ENCODE measurements at regions not wholly inside any gene's neighbourhood (a gene's known extent, or its start where the extent isn't known, plus 50 kb on each side); places are given as distances from the start of the nearest gene placed in this dataset.

- Histone ChIP-seq H3K9ac (ENCODE audit: low read length) (no peak overlapping the region), H3K4me3 (ENCODE audit: low read depth, low read length) (no peak overlapping the region), H2BK12ac (ENCODE audit: low read length) (no peak overlapping the region), H4K12ac (ENCODE audit: low read depth, low read length) (no peak overlapping the region), H3K4me2 (ENCODE audit: low read length) (no peak overlapping the region), H3K27me3 (ENCODE audit: insufficient read depth, low read length) (no peaks in the 10 kb centered on the region), H2BK5ac (ENCODE audit: low read depth, low read length, poor library complexity) (no peak overlapping the region), H3K4me1 (ENCODE audit: control insufficient read depth in 1 of 2, insufficient read depth in 2 of 2, low read length in 2 of 2) (peaks cover 0 to 4% of the 10 kb centered on the region in 2 experiments), H4K8ac (ENCODE audit: low read depth, low read length) (no peak overlapping the region), H4K91ac (ENCODE audit: low read depth, low read length) (no peak overlapping the region), H3K79me1 (ENCODE audit: low read length) (no peaks in the 10 kb centered on the region), H3K23ac (ENCODE audit: low read length) (no peak overlapping the region), H3K4ac (ENCODE audit: low read depth, low read length) (no peak overlapping the region), H2AFZ (ENCODE audit: insufficient read depth, low read length, poor library complexity) (no peak overlapping the region), H3K79me2 (ENCODE audit: control insufficient read depth, insufficient read depth, low read length, poor library complexity) (no peaks in the 10 kb centered on the region), H3K14ac (ENCODE audit: low read length) (no peak overlapping the region), H3K18ac (ENCODE audit: low read length) (no peak overlapping the region), H3K9me3 (ENCODE audit: insufficient read depth, low read depth, low read length) (no peaks in the 10 kb centered on the region), H2AK5ac (ENCODE audit: low read length) (no peak overlapping the region), H3K36me3 (ENCODE audit: control insufficient read depth in 1 of 2, insufficient read depth in 2 of 2, low read length in 2 of 2) (no peaks in the 10 kb centered on the region), H3K27ac (ENCODE audit: low read depth, low read length) (no peak overlapping the region), H2BK120ac (ENCODE audit: insufficient read depth, low read length, poor library complexity) (no peak overlapping the region)
- no peak for DNase-seq
- WGBS (ENCODE audit: extremely low coverage, insufficient coverage, insufficient read length) = no CpG with 5 or more reads among the region's 2 CpGs
Observed at GRCh38 chr2:193348055-193348454, 1153.3 kb upstream of the TMEFF2 start.

- Histone ChIP-seq H3K9ac (ENCODE audit: low read length) (no peak overlapping the region), H2AK5ac (ENCODE audit: low read length) (no peak overlapping the region), H3K4me2 (ENCODE audit: low read length) (no peak overlapping the region), H3K27me3 (ENCODE audit: insufficient read depth, low read length) (no peaks in the 10 kb centered on the region), H3K36me3 (ENCODE audit: control insufficient read depth in 1 of 2, insufficient read depth in 2 of 2, low read length in 2 of 2) (no peaks in the 10 kb centered on the region), H3K9me3 (ENCODE audit: insufficient read depth, low read depth, low read length) (no peaks in the 10 kb centered on the region), H2BK5ac (ENCODE audit: low read depth, low read length, poor library complexity) (no peak overlapping the region), H3K79me1 (ENCODE audit: low read length) (no peaks in the 10 kb centered on the region), H2BK12ac (ENCODE audit: low read length) (no peak overlapping the region), H3K4me1 (ENCODE audit: control insufficient read depth in 1 of 2, insufficient read depth in 2 of 2, low read length in 2 of 2) (no peaks in the 10 kb centered on the region), H3K4ac (ENCODE audit: low read depth, low read length) (no peak overlapping the region), H3K18ac (ENCODE audit: low read length) (no peak overlapping the region), H4K12ac (ENCODE audit: low read depth, low read length) (no peak overlapping the region), H2AFZ (ENCODE audit: insufficient read depth, low read length, poor library complexity) (no peak overlapping the region), H3K14ac (ENCODE audit: low read length) (no peak overlapping the region), H3K27ac (ENCODE audit: low read depth, low read length) (no peak overlapping the region), H3K4me3 (ENCODE audit: low read depth, low read length) (no peak overlapping the region), H3K79me2 (ENCODE audit: control insufficient read depth, insufficient read depth, low read length, poor library complexity) (no peaks in the 10 kb centered on the region), H4K91ac (ENCODE audit: low read depth, low read length) (no peak overlapping the region), H4K8ac (ENCODE audit: low read depth, low read length) (no peak overlapping the region), H3K23ac (ENCODE audit: low read length) (no peak overlapping the region), H2BK120ac (ENCODE audit: insufficient read depth, low read length, poor library complexity) (no peak overlapping the region)
- no CpG with 5 or more reads among the region's 1 CpG for WGBS (ENCODE audit: extremely low coverage, insufficient coverage, insufficient read length)
- DNase-seq = no peak
Observed at GRCh38 chr2:193336781-193337180, 1142.0 kb upstream of the TMEFF2 start.

GRCh38 chr2:193334401-193334800 lies 1139.7 kb upstream of the TMEFF2 start:
- no peak overlapping the region for H3K23ac ChIP-seq (ENCODE audit: low read length)
- H2BK12ac ChIP-seq (ENCODE audit: low read length) = no peak overlapping the region
- H3K27me3 ChIP-seq (ENCODE audit: insufficient read depth, low read length) = no peaks in the 10 kb centered on the region
- H3K4ac ChIP-seq (ENCODE audit: low read depth, low read length) = no peak overlapping the region
- H2AFZ ChIP-seq (ENCODE audit: insufficient read depth, low read length, poor library complexity) = no peak overlapping the region
- no peak overlapping the region for H4K12ac ChIP-seq (ENCODE audit: low read depth, low read length)
- no peak overlapping the region for H3K18ac ChIP-seq (ENCODE audit: low read length)
- H3K4me1 ChIP-seq (ENCODE audit: control insufficient read depth in 1 of 2, insufficient read depth in 2 of 2, low read length in 2 of 2) = no peaks in the 10 kb centered on the region
- no peaks in the 10 kb centered on the region for H3K9me3 ChIP-seq (ENCODE audit: insufficient read depth, low read depth, low read length)
- H4K8ac ChIP-seq (ENCODE audit: low read depth, low read length) = no peak overlapping the region
- no peaks in the 10 kb centered on the region for H3K79me1 ChIP-seq (ENCODE audit: low read length)
- no peak overlapping the region for H2BK120ac ChIP-seq (ENCODE audit: insufficient read depth, low read length, poor library complexity)
- H3K4me3 ChIP-seq (ENCODE audit: low read depth, low read length) = no peak overlapping the region
- no peak overlapping the region for H2AK5ac ChIP-seq (ENCODE audit: low read length)
- no peak overlapping the region for H3K27ac ChIP-seq (ENCODE audit: low read depth, low read length)
- H3K79me2 ChIP-seq (ENCODE audit: control insufficient read depth, insufficient read depth, low read length, poor library complexity) = no peaks in the 10 kb centered on the region
- H3K4me2 ChIP-seq (ENCODE audit: low read length) = no peak overlapping the region
- H4K91ac ChIP-seq (ENCODE audit: low read depth, low read length) = no peak overlapping the region
- H3K14ac ChIP-seq (ENCODE audit: low read length) = no peak overlapping the region
- WGBS (ENCODE audit: extremely low coverage, insufficient coverage, insufficient read length) = no CpG with 5 or more reads among the region's 1 CpG
- H3K9ac ChIP-seq (ENCODE audit: low read length) = no peak overlapping the region
- no peak overlapping the region for H2BK5ac ChIP-seq (ENCODE audit: low read depth, low read length, poor library complexity)
- DNase-seq = no peak
- no peaks in the 10 kb centered on the region for H3K36me3 ChIP-seq (ENCODE audit: control insufficient read depth in 1 of 2, insufficient read depth in 2 of 2, low read length in 2 of 2)

GRCh38 chr2:193333539-193333938 lies 1138.8 kb upstream of the TMEFF2 start:
- H2AFZ ChIP-seq (ENCODE audit: insufficient read depth, low read length, poor library complexity) = no peak overlapping the region
- H3K79me1 ChIP-seq (ENCODE audit: low read length) = no peaks in the 10 kb centered on the region
- no peaks in the 10 kb centered on the region for H3K4me1 ChIP-seq (ENCODE audit: control insufficient read depth in 1 of 2, insufficient read depth in 2 of 2, low read length in 2 of 2)
- H4K12ac ChIP-seq (ENCODE audit: low read depth, low read length) = no peak overlapping the region
- H3K14ac ChIP-seq (ENCODE audit: low read length) = no peak overlapping the region
- no peak for DNase-seq
- H2AK5ac ChIP-seq (ENCODE audit: low read length) = no peak overlapping the region
- no peak overlapping the region for H2BK12ac ChIP-seq (ENCODE audit: low read length)
- no peaks in the 10 kb centered on the region for H3K79me2 ChIP-seq (ENCODE audit: control insufficient read depth, insufficient read depth, low read length, poor library complexity)
- H4K91ac ChIP-seq (ENCODE audit: low read depth, low read length) = no peak overlapping the region
- H3K36me3 ChIP-seq (ENCODE audit: control insufficient read depth in 1 of 2, insufficient read depth in 2 of 2, low read length in 2 of 2) = no peaks in the 10 kb centered on the region
- no peak overlapping the region for H3K4ac ChIP-seq (ENCODE audit: low read depth, low read length)
- no peak overlapping the region for H3K27ac ChIP-seq (ENCODE audit: low read depth, low read length)
- H3K4me2 ChIP-seq (ENCODE audit: low read length) = no peak overlapping the region
- H3K4me3 ChIP-seq (ENCODE audit: low read depth, low read length) = no peak overlapping the region
- no peak overlapping the region for H3K18ac ChIP-seq (ENCODE audit: low read length)
- H3K9ac ChIP-seq (ENCODE audit: low read length) = no peak overlapping the region
- no peak overlapping the region for H4K8ac ChIP-seq (ENCODE audit: low read depth, low read length)
- no CpG with 5 or more reads among the region's 3 CpGs for WGBS (ENCODE audit: extremely low coverage, insufficient coverage, insufficient read length)
- H2BK5ac ChIP-seq (ENCODE audit: low read depth, low read length, poor library complexity) = no peak overlapping the region
- H3K23ac ChIP-seq (ENCODE audit: low read length) = no peak overlapping the region
- H3K27me3 ChIP-seq (ENCODE audit: insufficient read depth, low read length) = no peaks in the 10 kb centered on the region
- no peak overlapping the region for H2BK120ac ChIP-seq (ENCODE audit: insufficient read depth, low read length, poor library complexity)
- no peaks in the 10 kb centered on the region for H3K9me3 ChIP-seq (ENCODE audit: insufficient read depth, low read depth, low read length)

Measured in trophoblast cell (in vitro differentiated cells and primary cell).